ENCODE measurements at regions not wholly inside any gene's neighbourhood (a gene's known extent, or its start where the extent isn't known, plus 50 kb on each side); places are given as distances from the start of the nearest gene placed in this dataset.

DNA sequence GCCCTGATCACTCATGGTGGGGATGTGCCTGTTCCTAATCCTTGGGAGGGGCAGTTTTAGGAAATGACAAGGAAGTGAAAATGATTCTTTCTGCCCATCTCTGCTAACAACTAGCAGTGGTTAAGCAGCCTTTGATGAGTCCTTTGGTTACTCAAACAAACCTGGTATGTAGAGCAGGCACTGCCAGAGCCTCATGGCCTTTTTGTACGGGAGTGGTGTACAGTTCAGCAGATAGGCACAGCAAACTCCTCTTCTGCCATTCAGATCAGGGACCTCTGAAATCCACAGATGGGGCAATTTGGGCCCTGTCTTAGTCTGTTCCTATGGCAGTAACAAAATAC lies 66.2 kb downstream of the FZD4 start:
- TF ChIP-seq POLR2A (IDR thresholded peaks at IDR 0.05), result no peak
- TF ChIP-seq, protein P1, sequence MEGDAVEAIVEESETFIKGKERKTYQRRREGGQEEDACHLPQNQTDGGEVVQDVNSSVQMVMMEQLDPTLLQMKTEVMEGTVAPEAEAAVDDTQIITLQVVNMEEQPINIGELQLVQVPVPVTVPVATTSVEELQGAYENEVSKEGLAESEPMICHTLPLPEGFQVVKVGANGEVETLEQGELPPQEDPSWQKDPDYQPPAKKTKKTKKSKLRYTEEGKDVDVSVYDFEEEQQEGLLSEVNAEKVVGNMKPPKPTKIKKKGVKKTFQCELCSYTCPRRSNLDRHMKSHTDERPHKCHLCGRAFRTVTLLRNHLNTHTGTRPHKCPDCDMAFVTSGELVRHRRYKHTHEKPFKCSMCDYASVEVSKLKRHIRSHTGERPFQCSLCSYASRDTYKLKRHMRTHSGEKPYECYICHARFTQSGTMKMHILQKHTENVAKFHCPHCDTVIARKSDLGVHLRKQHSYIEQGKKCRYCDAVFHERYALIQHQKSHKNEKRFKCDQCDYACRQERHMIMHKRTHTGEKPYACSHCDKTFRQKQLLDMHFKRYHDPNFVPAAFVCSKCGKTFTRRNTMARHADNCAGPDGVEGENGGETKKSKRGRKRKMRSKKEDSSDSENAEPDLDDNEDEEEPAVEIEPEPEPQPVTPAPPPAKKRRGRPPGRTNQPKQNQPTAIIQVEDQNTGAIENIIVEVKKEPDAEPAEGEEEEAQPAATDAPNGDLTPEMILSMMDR (IDR thresholded peaks at IDR 0.05), result no peak
